ENCODE measurements at regions not wholly inside any gene's neighbourhood (a gene's known extent, or its start where the extent isn't known, plus 50 kb on each side); places are given as distances from the start of the nearest gene placed in this dataset.

DNA sequence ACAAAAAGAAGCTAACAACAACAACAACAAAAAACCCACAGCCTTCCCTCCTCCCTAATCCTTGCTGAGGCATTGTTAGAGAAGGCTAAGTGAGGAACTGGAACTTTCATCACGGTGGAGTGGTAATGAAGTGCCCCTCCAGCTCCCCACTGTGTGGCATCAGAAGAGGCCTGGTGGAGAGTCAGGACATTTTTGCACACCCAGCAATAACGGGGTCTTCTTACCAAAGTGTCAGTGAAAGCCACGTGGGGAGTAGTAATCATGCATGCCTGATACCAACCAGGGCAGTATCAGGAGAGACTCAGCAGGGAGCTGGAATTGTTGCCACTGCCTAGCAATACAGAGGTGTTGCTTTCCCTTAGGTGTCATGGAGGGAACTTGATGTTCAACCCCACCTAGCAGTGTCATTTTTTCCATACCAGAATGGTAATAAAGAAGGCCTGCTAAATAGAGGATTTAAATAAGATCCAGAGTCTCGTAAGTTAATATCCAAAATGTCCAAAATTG, 299.7 kb upstream of the RGS6 start:
- TF ChIP-seq, protein P1, sequence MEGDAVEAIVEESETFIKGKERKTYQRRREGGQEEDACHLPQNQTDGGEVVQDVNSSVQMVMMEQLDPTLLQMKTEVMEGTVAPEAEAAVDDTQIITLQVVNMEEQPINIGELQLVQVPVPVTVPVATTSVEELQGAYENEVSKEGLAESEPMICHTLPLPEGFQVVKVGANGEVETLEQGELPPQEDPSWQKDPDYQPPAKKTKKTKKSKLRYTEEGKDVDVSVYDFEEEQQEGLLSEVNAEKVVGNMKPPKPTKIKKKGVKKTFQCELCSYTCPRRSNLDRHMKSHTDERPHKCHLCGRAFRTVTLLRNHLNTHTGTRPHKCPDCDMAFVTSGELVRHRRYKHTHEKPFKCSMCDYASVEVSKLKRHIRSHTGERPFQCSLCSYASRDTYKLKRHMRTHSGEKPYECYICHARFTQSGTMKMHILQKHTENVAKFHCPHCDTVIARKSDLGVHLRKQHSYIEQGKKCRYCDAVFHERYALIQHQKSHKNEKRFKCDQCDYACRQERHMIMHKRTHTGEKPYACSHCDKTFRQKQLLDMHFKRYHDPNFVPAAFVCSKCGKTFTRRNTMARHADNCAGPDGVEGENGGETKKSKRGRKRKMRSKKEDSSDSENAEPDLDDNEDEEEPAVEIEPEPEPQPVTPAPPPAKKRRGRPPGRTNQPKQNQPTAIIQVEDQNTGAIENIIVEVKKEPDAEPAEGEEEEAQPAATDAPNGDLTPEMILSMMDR (conservative IDR thresholded peaks at IDR 0.05; ENCODE audit: low read length), result no peak
- TF ChIP-seq EZH2phosphoT487 (IDR thresholded peaks at IDR 0.05; ENCODE audit: borderline replicate concordance, low read depth, low read length), result no peak
